ENCODE measurements at regions not wholly inside any gene's neighbourhood (a gene's known extent, or its start where the extent isn't known, plus 50 kb on each side); places are given as distances from the start of the nearest gene placed in this dataset.
"Not testable (repeated sequence)": the region's sequence is repeated elsewhere in the genome, so short reads cannot be mapped to it uniquely, and the experiment has no call there.

DNA sequence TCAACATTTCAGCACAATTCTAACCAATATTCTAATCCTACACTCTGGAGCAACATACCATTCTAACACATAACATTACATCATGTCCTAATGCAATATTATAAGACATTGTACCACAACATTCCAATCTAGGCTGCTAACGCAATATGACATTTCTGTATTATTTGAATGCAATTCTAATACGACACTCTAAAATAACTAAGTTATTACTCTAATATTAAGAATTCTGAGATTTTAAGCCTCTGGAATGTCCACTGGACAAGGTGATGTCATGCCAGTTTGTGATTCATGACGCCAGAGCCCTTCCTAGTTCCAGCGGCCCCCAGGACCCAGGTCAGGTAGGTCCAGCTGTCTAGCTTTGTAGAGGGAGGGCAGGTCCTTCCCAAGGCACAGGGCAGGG, 69.7 kb upstream of the SIRPA start:
- no peak for DNase-seq

- no peak for DNase-seq
Measured at GRCh38 chr20:1824834-1825233, 70.4 kb upstream of the SIRPA start.

DNA sequence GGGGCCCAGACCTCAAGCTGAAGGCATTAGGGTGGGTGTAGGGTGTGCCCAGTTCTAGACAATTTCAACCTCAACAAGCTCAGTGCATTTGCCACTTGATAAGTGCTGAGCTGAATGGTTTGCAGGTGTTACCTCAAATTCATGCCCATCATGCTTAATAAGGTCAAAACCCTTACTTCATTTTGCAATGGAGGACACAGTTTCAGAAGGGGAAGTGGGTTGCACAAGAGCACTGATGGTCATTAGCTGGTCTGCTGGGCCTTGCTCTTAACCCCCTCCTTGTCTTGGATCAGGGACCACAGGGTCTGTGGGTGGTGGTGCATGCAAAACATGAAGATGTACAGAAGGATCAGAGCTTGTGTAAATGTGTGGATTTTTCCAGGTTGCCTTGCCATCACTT, 71.0 kb upstream of the SIRPA start:
- DNase-seq = no peak

- no peak for DNase-seq
Measured at GRCh38 chr20:1823450-1823844, 71.8 kb upstream of the SIRPA start.

DNA sequence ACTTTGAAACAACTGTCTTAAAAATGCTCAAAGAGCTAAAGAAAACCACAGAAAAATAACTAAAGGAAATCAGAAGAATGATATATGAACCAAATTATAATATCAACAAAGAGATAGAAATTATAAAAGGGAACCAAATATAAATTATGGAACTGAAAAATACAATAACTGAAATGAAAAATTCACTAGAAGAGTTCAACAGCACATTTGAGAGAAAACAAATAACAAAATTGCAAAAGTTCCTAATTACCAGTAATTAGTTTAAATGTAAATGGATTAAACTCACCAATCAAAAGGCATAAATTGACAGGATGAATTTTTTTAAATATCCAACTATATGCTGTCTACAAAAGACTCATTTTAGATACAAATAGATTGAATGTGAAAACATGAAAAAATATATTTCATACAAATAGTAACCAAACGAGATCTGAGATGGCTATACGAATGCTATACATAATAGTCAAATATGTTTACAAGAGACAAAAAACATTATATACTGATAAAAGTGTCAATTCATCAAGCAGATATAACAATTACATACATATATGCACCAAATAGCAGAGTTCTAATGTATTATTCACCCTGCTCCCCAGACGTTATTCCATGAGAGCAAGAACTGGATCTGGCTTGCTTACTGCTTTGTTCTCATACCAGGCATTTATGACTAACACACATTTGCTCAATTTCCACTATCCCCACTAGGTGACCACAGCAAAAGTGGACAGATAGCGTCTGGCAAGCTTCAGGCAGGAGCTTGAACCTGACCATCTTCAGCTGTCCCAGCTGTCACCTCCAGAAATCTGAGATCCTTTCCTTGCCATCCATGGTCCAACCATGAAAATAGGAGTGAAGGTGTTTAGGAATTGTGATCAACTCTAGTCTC, 72.4 kb upstream of the SIRPA start:
- no peak for DNase-seq

GRCh38 chr20:1820138-1821079, 74.8 kb upstream of the SIRPA start:
- DNase-seq = no peak

DNA sequence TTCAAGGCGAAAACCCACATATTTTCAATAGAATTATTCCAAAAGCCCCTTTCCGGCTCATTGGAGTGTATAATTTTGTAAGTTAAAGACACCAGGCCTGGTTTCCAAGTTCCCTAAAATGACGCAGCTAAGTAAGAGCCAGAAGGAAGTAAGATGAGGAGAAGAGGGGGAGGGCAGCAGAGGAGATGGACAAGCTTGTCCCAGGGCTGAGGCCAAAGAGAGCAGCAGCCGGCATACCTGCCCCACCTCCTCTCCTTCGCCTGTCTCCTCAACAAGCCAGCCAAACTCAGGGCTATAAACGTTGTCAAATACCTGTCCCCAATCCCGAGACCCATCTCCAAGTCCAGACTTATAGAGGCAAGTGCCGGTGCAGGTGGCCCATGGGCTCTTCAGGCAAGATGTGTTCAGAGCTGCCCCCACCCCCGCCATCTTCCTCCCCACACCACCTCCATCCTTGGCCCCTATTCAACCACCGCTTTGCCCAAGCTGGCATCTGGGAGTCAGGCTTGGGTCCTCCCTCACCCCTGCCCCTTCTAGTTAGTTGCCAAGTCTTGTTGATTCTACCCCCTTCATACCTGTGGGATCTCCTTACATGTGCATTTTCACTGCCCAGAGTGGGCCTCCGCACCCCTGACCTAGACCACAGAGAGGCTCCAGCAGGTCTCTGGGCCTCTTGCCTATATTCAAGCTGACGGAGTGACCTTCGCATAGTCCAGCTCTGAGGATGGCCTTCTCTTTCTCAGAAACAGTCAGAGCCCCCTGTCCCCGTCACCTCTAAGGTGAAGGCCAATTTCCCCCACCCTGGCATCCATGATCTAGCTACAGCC, 75.7 kb upstream of the SIRPA start:
- no peak for DNase-seq

DNA sequence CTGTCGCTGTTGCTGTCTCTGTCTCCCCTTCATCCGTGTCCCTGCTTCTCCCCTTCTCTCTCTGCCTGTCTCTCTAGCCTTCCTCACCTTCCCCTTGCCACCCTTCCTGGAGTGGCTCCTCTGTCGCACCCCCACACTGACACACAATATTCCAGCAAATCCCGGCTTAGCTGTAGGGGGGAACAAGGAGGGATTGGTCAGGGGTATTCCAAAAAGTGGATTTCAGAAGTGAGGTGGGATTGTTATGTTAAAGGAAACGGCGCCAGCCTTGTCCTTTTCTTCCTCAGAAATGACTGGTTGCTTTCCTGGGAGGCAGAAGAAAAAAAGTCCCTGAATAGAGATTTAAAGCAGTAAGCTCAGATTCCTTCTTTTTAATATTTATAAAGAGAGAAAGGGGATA, 76.3 kb upstream of the SIRPA start:
- DNase-seq = no peak

DNA sequence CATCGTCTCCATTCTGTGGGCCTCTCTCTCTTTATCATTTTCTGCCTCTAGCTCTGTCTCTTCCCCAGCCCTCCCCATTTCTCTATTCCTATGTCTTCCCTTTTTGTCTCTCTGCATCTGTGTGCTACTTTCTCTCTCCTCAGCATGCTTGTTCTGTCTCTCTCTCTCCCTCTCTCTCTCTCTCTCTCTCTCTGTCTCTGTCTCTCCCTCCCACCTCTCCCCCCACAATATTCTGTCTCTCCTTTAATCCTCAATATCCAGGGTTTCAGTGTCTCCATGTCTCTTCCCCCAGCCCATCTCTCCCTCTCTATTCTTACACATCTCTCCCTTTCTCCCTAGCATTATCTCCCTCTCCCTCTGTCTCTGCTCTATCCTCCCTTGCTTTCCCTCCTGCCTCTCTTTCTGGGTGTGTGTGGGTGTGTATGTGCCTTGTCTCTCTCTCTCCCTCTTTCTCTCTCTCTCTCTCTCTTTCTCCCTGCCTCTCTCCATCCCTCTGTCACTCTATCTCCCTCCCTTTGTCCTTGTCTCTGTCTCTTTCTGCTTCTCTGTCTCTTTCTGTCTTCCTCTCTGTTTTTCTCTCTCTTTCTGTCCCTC, 76.9 kb upstream of the SIRPA start:
- no peak for DNase-seq

- DNase-seq = no peak
Measured at GRCh38 chr20:1817577-1818211, 77.5 kb upstream of the SIRPA start.

GRCh38 chr20:1816384-1817381, 78.5 kb upstream of the SIRPA start:
- no peak for DNase-seq

- DNase-seq = no peak
Measured at GRCh38 chr20:1815502-1816085, 79.6 kb upstream of the SIRPA start.

GRCh38 chr20:1814861-1815260, 80.3 kb upstream of the SIRPA start:
- DNase-seq = not testable (repeated sequence)

DNA sequence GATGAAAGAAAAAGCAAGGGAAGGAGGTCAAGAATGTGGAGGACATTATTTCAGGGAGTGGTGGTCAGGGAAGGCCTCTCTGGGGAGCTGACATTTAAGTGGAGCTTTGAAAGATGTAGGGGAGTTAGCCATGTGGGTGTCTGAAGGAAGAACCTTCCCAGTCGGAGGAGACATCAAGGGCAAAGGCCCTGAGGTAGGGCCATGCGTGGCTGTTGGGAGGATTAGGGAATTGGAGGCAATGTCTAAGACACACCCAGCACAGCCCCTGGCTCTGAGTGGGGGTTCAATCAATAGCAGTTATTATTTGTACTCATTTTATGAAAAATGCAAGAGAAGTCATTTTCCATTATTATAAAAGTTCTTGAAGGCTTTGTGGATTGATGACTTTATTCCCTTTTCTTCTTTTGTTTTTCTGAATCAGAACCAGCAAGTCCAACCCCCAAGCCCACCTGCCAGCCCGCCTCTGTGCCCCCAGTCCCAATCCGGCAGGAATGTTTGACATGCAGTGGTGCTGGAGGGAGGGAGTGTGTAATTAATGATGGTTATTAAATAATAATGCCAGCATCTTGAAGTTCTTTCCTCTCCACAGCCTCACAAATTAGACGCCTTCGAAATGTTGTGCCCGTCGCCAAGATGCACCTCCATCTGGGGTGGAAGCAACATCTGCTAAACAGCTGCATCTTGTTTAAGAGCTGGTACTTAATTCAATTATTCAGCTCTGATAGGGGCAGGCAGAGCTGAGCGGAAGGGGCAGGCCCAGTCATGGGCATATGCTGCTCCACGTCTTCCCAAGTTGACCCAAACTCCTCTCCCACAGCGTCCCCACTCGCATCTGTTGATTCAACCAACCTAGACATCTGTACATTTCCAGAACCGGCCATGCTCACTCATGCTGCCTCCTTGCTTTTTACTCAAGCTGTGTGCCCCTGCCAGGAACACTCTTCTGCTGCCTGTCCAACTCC, 81.3 kb upstream of the SIRPA start:
- no peak for DNase-seq

GRCh38 chr20:1813101-1813529, 82.1 kb upstream of the SIRPA start:
- DNase-seq = no peak

GRCh38 chr20:1811621-1812498, 83.3 kb upstream of the SIRPA start:
- DNase-seq = no peak

DNA sequence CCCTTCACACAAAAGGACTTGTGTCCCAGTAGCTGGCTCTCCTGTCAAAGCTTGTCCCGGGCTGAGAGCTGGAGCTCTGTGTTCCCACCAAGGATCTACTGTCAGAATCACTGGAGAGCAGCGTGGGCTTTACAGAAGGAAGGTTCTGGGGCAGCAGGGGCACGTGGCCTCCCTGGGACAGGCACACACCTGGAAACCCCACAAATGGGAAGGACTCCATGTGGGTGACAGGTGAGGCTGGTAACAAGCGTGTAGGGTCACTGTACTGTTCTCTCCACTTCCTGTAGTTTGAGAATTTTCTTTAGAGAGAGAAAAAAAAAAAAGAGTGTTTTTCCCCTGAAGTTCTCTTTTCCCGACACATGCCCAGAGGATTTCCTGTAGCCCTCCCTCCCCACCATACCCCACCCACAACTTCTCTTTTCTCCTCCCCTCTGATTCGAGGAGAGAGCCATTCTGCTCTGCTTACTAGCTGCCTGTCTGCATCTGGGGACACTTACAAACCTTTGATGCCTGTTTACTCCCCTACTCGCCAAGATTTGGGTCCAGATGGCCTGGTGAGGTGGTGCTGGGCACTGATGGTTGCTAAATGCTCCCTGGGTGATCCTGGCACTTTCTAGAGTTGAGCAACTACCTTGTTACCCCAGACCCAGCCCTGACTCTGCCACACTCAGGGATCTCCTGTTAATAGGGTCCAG, 84.1 kb upstream of the SIRPA start:
- no peak for DNase-seq

Measured in activated gamma-delta T cell (primary cell).